OCI-LY3 (cell line): ENCODE measurements at regions not wholly inside any gene's neighbourhood (a gene's known extent, or its start where the extent isn't known, plus 50 kb on each side); places are given as distances from the start of the nearest gene placed in this dataset.
A peak's percentile ranks its signal among the peaks of the same experiment; 100 is the strongest.
"Not testable (repeated sequence)": the region's sequence is repeated elsewhere in the genome, so short reads cannot be mapped to it uniquely, and the experiment has no call there.

ENCODE experiments used
- H2AFZ ChIP-seq: fragments of 200-600, 300-600 bp; shearing (Covaris generic); 2 replicates; pipeline ENCODE4 v1.6.0; 2014; ENCODE audit warnings: antibody characterized with exemption, low read depth, low read length
- H3K27ac ChIP-seq: fragments of 200-600, 300-600 bp; sonication (generic); 2 replicates; pipeline ENCODE4 v1.5.1; 2014; ENCODE audit warnings: mild to moderate bottlenecking, low read length, moderate library complexity, mixed read lengths
- H3K27me3 ChIP-seq: fragments of 200-600, 300-600 bp; sonication (generic); 2 replicates; pipeline ENCODE4 v1.6.1; 2014; ENCODE audit warnings: low read depth, low read length, mixed read lengths
- H3K36me3 ChIP-seq: fragments of 200-600, 300-600 bp; sonication (generic); replicated peaks from 2 replicates; pipeline ENCODE3; 2014; ENCODE audit warnings: low read depth, low read length, mixed read lengths
- H3K4me1 ChIP-seq: fragments of 300-600, 200-600 bp; sonication (generic); 2 replicates; pipeline ENCODE4 v1.6.1; 2014; ENCODE audit warnings: low read length, mixed read lengths
- H3K4me2 ChIP-seq: fragments of 200-600, 300-600 bp; sonication (generic); 2 replicates; pipeline ENCODE4 v1.6.1; 2014; ENCODE audit warnings: low read length, mixed read lengths
- H3K4me3 ChIP-seq: fragments of 300-600, 200-600 bp; sonication (generic); 2 replicates; pipeline ENCODE4 v1.5.1; 2014; ENCODE audit warnings: antibody characterized with exemption, mild to moderate bottlenecking, low read length, moderate library complexity
- H3K79me2 ChIP-seq: fragments of 300-600, 200-600 bp; shearing (Covaris generic); 2 replicates; pipeline ENCODE4 v1.6.1; 2014; ENCODE audit warnings: mild to moderate bottlenecking, low read length, mixed read lengths
- H3K9ac ChIP-seq: fragments of 300-600, 200-600 bp; shearing (Covaris generic); 2 replicates; pipeline ENCODE4 v1.6.0; 2014; ENCODE audit warnings: mild to moderate bottlenecking, low read length, moderate library complexity
- H3K9me3 ChIP-seq: fragments of 200-600, 300-600 bp; shearing (Covaris generic); 2 replicates; pipeline ENCODE4 v1.6.1; 2014; ENCODE audit warnings: low read length, mixed read lengths; ENCODE audit not compliant: insufficient read depth
- H4K20me1 ChIP-seq: fragments of 200-600, 300-600 bp; sonication (generic); 2 replicates; pipeline ENCODE4 v1.6.1; 2016; ENCODE audit warnings: low read length, mixed read lengths; ENCODE audit not compliant: insufficient read depth
- CTCF ChIP-seq: fragments of 200-600, 300-600 bp; sonication (generic); IDR thresholded peaks from 2 replicates; pipeline ENCODE4 v1.5.1; 2014; ENCODE audit warnings: antibody characterized with exemption, low read length, low read depth
- EZH2phosphoT487 ChIP-seq: fragments of 200-600 bp; shearing (Covaris generic); IDR thresholded peaks from 2 replicates; pipeline ENCODE4 v1.6.1; 2018; ENCODE audit warnings: antibody characterized with exemption, mixed run types, low read depth

- H3K4me1 ChIP-seq, result peaks cover 6% of the 10 kb centered on the region; the same call in 1 of the 2 replicates
- no peaks in the 10 kb centered on the region for H3K27me3 ChIP-seq
- no peak overlapping the region for H3K4me3 ChIP-seq
- no peaks in the 10 kb centered on the region for H4K20me1 ChIP-seq
- no peaks in the 10 kb centered on the region for H3K9me3 ChIP-seq
- TF ChIP-seq EZH2phosphoT487, result no peak
- TF ChIP-seq CTCF, result no peak
- no peaks in the 10 kb centered on the region for H3K36me3 ChIP-seq
- no peak overlapping the region for H3K27ac ChIP-seq
- no peak overlapping the region for H3K4me2 ChIP-seq
- no peak overlapping the region for H3K9ac ChIP-seq
- H2AFZ ChIP-seq, result no peak overlapping the region
- H3K79me2 ChIP-seq, result no peaks in the 10 kb centered on the region
Observed at GRCh38 chr2:65932571-65932970, 500.2 kb upstream of the SPRED2 start.

- TF ChIP-seq CTCF (no peak), EZH2phosphoT487 (no peak)
Observed at GRCh38 chr2:65931056-65931455, 498.7 kb upstream of the SPRED2 start.

GRCh38 chr2:65930259-65930658 is 497.9 kb upstream of the SPRED2 start:
- H3K9ac ChIP-seq, result no peak overlapping the region
- H3K4me3 ChIP-seq, result no peak overlapping the region
- H3K27ac ChIP-seq, result no peak overlapping the region
- no peaks in the 10 kb centered on the region for H3K27me3 ChIP-seq
- no peaks in the 10 kb centered on the region for H3K9me3 ChIP-seq
- H4K20me1 ChIP-seq, result no peaks in the 10 kb centered on the region
- TF ChIP-seq EZH2phosphoT487 (no peak), CTCF (no peak)
- no peaks in the 10 kb centered on the region for H3K4me1 ChIP-seq
- H3K79me2 ChIP-seq, result no peaks in the 10 kb centered on the region
- no peak overlapping the region for H2AFZ ChIP-seq
- no peaks in the 10 kb centered on the region for H3K36me3 ChIP-seq
- H3K4me2 ChIP-seq, result no peak overlapping the region

More at GRCh38 chr2:65931056-65931455, 498.7 kb upstream of the SPRED2 start:
- H3K9ac ChIP-seq, result no peak overlapping the region
- no peak overlapping the region for H3K27ac ChIP-seq
- H3K4me3 ChIP-seq, result no peak overlapping the region
- no peak overlapping the region for H3K4me2 ChIP-seq
- no peaks in the 10 kb centered on the region for H4K20me1 ChIP-seq
- H3K27me3 ChIP-seq, result no peaks in the 10 kb centered on the region
- no peaks in the 10 kb centered on the region for H3K9me3 ChIP-seq
- H2AFZ ChIP-seq, result no peak overlapping the region
- no peaks in the 10 kb centered on the region for H3K36me3 ChIP-seq
- H3K4me1 ChIP-seq, result no peaks in the 10 kb centered on the region
- no peaks in the 10 kb centered on the region for H3K79me2 ChIP-seq

- H3K27ac ChIP-seq, H3K27me3 ChIP-seq, H3K4me1 ChIP-seq, H3K36me3 ChIP-seq, H3K4me2 ChIP-seq, H2AFZ ChIP-seq, H3K4me3 ChIP-seq, H3K9me3 ChIP-seq, H3K9ac ChIP-seq, H4K20me1 ChIP-seq, H3K79me2 ChIP-seq: not testable (repeated sequence)
Observed at GRCh38 chr2:65929664-65930063, 497.3 kb upstream of the SPRED2 start.

- H3K27ac ChIP-seq, result no peak overlapping the region
- no peak overlapping the region for H3K4me3 ChIP-seq
- peak overlapping the region; percentile 33; the same call in 1 of the 2 replicates for H3K4me2 ChIP-seq
- H4K20me1 ChIP-seq, result no peaks in the 10 kb centered on the region
- TF ChIP-seq CTCF, result no peak
- TF ChIP-seq EZH2phosphoT487, result no peak
- no peaks in the 10 kb centered on the region; the same call in 1 of the 2 replicates for H3K27me3 ChIP-seq
- no peak overlapping the region for H3K9ac ChIP-seq
- H3K4me1 ChIP-seq, result peaks cover 14% of the 10 kb centered on the region
- H3K36me3 ChIP-seq, result no peaks in the 10 kb centered on the region
- H2AFZ ChIP-seq, result no peak overlapping the region; the same call in 1 of the 2 replicates
- no peaks in the 10 kb centered on the region for H3K79me2 ChIP-seq
- H3K9me3 ChIP-seq, result no peaks in the 10 kb centered on the region
Observed at GRCh38 chr2:65922794-65923193, 490.4 kb upstream of the SPRED2 start.
